ENCODE measurements at regions not wholly inside any gene's neighbourhood (a gene's known extent, or its start where the extent isn't known, plus 50 kb on each side); places are given as distances from the start of the nearest gene placed in this dataset.

GRCh38 chr3:25293736-25294135 lies 134.3 kb upstream of the RARB start:
- H4K20me1 ChIP-seq (replicated peaks; ENCODE audit: control insufficient read depth, extremely low read depth, insufficient read depth, low read length), result no peaks in the 10 kb centered on the region
- no peaks in the 10 kb centered on the region for H3K9me3 ChIP-seq (replicated peaks; ENCODE audit: control insufficient read depth, insufficient read depth, low read length)
- ChIA-PET CTCF (interaction anchor here (1.1 kb wide), 2 partner anchors 17 to 300 kb away, joined by 3 read pairs; no protein-coding TSS in a partner anchor), POLR2A (no interaction called here)
- no peak for FAIRE-seq
- H3K9ac ChIP-seq (replicated peaks; ENCODE audit: extremely low read depth, insufficient read depth, low read length), result no peak overlapping the region
- DNase-seq (ENCODE audit: low read depth, low spot score), result no peak
- peaks cover 0 to 3% of the 10 kb centered on the region in 2 experiments for H3K27me3 ChIP-seq (ENCODE audit: control insufficient read depth in 2 of 2, insufficient read depth in 2 of 2, low read length in 2 of 2)
- no peak overlapping the region for H3K27ac ChIP-seq (ENCODE audit: insufficient read depth, low read depth, low read length)
- dilution Hi-C loops (cut with MboI; ENCODE audit: extremely low pct_ligation_motif_present, low sequenced_read_pairs), result no loop called here
- H2AFZ ChIP-seq (ENCODE audit: low read depth, low read length), result no peak overlapping the region
- no TSS peak for BruUV-seq (replicated peaks)
- intact Hi-C loops (cut with micrococcal nuclease), result no loop called here
- no peaks in the 10 kb centered on the region for H3K79me2 ChIP-seq (ENCODE audit: control insufficient read depth, insufficient read depth, low read length)
- no peak overlapping the region for H3K4me3 ChIP-seq (replicated peaks in 1 of 3; ENCODE audit: insufficient read depth in 1 of 3, low read depth in 1 of 3, low read length in 3 of 3)
- H3K4me1 ChIP-seq (ENCODE audit: control insufficient read depth, extremely low read depth, insufficient read depth, low read length), result no peaks in the 10 kb centered on the region
- no peaks in the 10 kb centered on the region for H3K36me3 ChIP-seq (ENCODE audit: control insufficient read depth in 2 of 2, extremely low read depth in 1 of 2, insufficient read depth in 2 of 2, low read length in 2 of 2)
- TF ChIP-seq MYC (IDR thresholded peaks at IDR 0.05; ENCODE audit: low read depth, low read length) (no peak), POLR2A (IDR thresholded peaks at IDR 0.05; ENCODE audit: low read depth, low read length) (no peak), CTCF (IDR thresholded peaks at IDR 0.05; ENCODE audit: extremely low read depth in 1 of 2, insufficient read depth in 1 of 2, low read depth in 1 of 2, low read length in 2 of 2) (no peak), FOS (IDR thresholded peaks at IDR 0.05; ENCODE audit: borderline replicate concordance, insufficient read depth, low read length) (no peak), EZH2 (IDR thresholded peaks at IDR 0.05; ENCODE audit: borderline replicate concordance, low read depth, low read length, severe bottlenecking) (no peak), POLR2AphosphoS5 (IDR thresholded peaks at IDR 0.05; ENCODE audit: insufficient read depth, low read depth, low read length) (no peak), GATA2 (IDR thresholded peaks at IDR 0.05; ENCODE audit: insufficient read depth, insufficient read length, low read depth, low read length) (no peak), JUN (IDR thresholded peaks at IDR 0.05; ENCODE audit: borderline replicate concordance, insufficient read depth, insufficient read length, low read depth) (no peak), MAX (IDR thresholded peaks at IDR 0.05; ENCODE audit: insufficient read depth, insufficient read length) (no peak)
- H3K4me2 ChIP-seq (ENCODE audit: insufficient read depth, low read length), result no peak overlapping the region
- no peaks in the 10 kb centered on the region for H3K9me1 ChIP-seq (replicated peaks; ENCODE audit: control insufficient read depth, extremely low read depth, insufficient read depth, low read length)

Measured in endothelial cell of umbilical vein (primary cell).